ENCODE measurements at regions not wholly inside any gene's neighbourhood (a gene's known extent, or its start where the extent isn't known, plus 50 kb on each side); places are given as distances from the start of the nearest gene placed in this dataset.

DNA sequence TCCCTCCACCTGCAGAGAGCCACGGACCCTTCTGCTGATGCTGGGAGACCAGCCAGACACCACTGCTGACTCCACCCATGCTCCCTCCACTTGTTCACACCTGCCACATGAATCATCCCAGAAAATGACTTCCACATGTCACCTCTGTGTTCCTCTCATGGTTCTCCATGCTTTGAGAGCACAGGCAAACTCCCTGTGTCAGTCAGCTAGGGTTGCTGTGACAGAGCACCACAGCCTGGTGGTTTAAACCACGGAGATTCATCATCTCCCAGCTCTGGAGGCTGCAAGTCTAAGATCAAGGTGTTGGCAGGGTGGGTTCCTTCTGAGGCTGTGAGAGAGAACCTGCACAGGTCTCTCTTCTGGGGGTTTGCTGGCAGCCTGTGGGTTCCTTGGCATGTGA lies 381.4 kb downstream of the GADD45G start:
- TF ChIP-seq, protein P1, sequence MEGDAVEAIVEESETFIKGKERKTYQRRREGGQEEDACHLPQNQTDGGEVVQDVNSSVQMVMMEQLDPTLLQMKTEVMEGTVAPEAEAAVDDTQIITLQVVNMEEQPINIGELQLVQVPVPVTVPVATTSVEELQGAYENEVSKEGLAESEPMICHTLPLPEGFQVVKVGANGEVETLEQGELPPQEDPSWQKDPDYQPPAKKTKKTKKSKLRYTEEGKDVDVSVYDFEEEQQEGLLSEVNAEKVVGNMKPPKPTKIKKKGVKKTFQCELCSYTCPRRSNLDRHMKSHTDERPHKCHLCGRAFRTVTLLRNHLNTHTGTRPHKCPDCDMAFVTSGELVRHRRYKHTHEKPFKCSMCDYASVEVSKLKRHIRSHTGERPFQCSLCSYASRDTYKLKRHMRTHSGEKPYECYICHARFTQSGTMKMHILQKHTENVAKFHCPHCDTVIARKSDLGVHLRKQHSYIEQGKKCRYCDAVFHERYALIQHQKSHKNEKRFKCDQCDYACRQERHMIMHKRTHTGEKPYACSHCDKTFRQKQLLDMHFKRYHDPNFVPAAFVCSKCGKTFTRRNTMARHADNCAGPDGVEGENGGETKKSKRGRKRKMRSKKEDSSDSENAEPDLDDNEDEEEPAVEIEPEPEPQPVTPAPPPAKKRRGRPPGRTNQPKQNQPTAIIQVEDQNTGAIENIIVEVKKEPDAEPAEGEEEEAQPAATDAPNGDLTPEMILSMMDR (optimal IDR thresholded peaks at IDR 0.05 in 1 of 3, IDR thresholded peaks at IDR 0.05 in 1 of 3, conservative IDR thresholded peaks at IDR 0.05 in 1 of 3; ENCODE audit: extremely low read depth in 1 of 3, insufficient read depth in 2 of 3, low read length in 3 of 3): no peak
- TF ChIP-seq EZH2 (IDR thresholded peaks at IDR 0.05; ENCODE audit: low read length): no peak

Measured in keratinocyte (primary cell).